ENCODE measurements at regions not wholly inside any gene's neighbourhood (a gene's known extent, or its start where the extent isn't known, plus 50 kb on each side); places are given as distances from the start of the nearest gene placed in this dataset.
"Not testable (repeated sequence)": the region's sequence is repeated elsewhere in the genome, so short reads cannot be mapped to it uniquely, and the experiment has no call there.

DNA sequence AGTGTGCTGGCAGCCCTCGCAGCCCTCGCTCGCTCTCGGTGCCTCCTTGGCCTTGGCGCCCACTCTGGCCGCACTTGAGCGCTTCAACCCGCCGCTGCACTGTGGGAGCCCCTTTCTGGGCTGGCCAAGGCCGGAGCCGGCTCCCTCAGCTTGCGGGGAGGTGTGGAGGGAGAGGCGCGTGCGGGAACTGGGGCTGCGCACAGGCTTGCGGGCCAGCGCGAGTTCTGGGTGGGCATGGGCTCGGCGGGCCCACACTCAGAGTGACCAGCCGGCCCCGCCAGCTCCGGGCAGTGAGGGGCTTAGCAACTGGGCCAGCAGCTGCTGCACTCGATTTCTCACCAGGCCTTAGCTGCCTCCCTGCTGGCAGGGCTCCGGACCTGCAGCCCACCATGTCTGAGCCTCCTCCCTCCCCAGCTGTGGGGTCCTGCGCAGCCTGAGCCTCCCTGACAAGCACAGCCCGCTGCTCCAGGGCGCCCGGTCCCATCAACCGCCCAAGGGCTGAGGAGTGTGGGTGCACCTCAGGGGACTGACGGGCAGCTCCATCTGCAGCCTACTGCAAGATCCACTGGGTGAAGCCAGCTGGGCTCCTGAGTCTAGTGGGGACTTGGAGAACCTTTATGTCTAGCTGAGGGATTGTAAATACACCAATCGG lies 786.0 kb upstream of the SORCS1 start:
- peaks cover 14% of the 10 kb centered on the region for H3K4me1 ChIP-seq (ENCODE audit: insufficient read depth)
- H3K9me3 Mint-ChIP-seq: peaks cover 18% of the 10 kb centered on the region
- not testable (repeated sequence) for H3K9me2 ChIP-seq (ENCODE audit: insufficient read depth); H3K27me3 Mint-ChIP-seq (ENCODE audit: insufficient read depth, low read depth, poor library complexity); ATAC-seq; H3K4me2 ChIP-seq; H3K4me3 ChIP-seq; H3F3A ChIP-seq (replicated peaks; ENCODE audit: low read depth); H3K79me2 ChIP-seq (replicated peaks; ENCODE audit: insufficient read depth); DNase-seq (ENCODE audit: low spot score); H2AFZ ChIP-seq; H3K27ac ChIP-seq (ENCODE audit: low read depth); H3K36me3 ChIP-seq (ENCODE audit: insufficient read depth); H3K27ac Mint-ChIP-seq; H3K27me3 ChIP-seq (ENCODE audit: insufficient read depth); H3K4me3 Mint-ChIP-seq; H4K20me1 ChIP-seq (replicated peaks; ENCODE audit: insufficient read depth)
- peaks cover 11% of the 10 kb centered on the region; the same call in 2 of the 3 replicates for H3K36me3 Mint-ChIP-seq (ENCODE audit: low read depth)
- peaks cover 10% of the 10 kb centered on the region for H3K4me1 Mint-ChIP-seq

DNA sequence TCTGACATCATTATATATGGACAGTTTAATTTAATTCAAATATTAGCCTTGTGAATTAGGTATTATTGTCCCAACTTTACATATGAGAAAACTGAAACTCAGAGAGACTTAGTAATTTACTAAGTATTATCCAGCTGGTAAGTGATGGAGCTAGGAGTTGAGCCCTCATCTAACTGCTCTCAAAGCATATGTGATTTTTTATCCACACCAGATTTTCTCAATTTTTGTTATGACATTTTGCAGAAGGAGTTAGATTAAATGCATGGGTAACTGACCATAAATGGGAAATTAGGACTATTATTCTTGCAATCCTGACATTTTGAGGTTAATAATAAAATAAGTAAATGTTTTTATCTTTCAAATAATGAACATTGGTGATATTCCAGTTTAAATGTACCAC lies 778.3 kb upstream of the SORCS1 start:
- Mint-ChIP-seq H3K36me3 (ENCODE audit: low read depth) (no peaks in the 10 kb centered on the region), H3K9me3 (no peaks in the 10 kb centered on the region), H3K4me1 (no peaks in the 10 kb centered on the region), H3K27me3 (ENCODE audit: insufficient read depth, low read depth, poor library complexity) (no peaks in the 10 kb centered on the region), H3K27ac (no peak overlapping the region), H3K4me3 (no peak overlapping the region)
- TF ChIP-seq ZNF114 (CRISPR knock-in tag; IDR thresholded peaks at IDR 0.05) (no peak), EZH2 (IDR thresholded peaks at IDR 0.05; ENCODE audit: low read depth, unreplicated experiment) (no peak), POLR2AphosphoS5 (IDR thresholded peaks at IDR 0.05; ENCODE audit: low read depth) (no peak), STAT1 (IDR thresholded peaks at IDR 0.05; ENCODE audit: unreplicated experiment) (no peak), EZH2phosphoT487 (IDR thresholded peaks at IDR 0.05; ENCODE audit: unreplicated experiment) (no peak), CREB1 (CRISPR knock-in tag; IDR thresholded peaks at IDR 0.05; ENCODE audit: low read depth) (no peak), NANOG (IDR thresholded peaks at IDR 0.05; ENCODE audit: borderline replicate concordance) (no peak)
- TF ChIP-seq, protein P1, sequence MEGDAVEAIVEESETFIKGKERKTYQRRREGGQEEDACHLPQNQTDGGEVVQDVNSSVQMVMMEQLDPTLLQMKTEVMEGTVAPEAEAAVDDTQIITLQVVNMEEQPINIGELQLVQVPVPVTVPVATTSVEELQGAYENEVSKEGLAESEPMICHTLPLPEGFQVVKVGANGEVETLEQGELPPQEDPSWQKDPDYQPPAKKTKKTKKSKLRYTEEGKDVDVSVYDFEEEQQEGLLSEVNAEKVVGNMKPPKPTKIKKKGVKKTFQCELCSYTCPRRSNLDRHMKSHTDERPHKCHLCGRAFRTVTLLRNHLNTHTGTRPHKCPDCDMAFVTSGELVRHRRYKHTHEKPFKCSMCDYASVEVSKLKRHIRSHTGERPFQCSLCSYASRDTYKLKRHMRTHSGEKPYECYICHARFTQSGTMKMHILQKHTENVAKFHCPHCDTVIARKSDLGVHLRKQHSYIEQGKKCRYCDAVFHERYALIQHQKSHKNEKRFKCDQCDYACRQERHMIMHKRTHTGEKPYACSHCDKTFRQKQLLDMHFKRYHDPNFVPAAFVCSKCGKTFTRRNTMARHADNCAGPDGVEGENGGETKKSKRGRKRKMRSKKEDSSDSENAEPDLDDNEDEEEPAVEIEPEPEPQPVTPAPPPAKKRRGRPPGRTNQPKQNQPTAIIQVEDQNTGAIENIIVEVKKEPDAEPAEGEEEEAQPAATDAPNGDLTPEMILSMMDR (conservative IDR thresholded peaks at IDR 0.05; ENCODE audit: low read depth in 2 of 2): no peak
- no peak for DNase-seq (ENCODE audit: low spot score)
- H3K4me3 ChIP-seq: no peak overlapping the region
- no peak for ATAC-seq
- no peaks in the 10 kb centered on the region for H3K27me3 ChIP-seq (ENCODE audit: insufficient read depth)
- no peaks in the 10 kb centered on the region for H4K20me1 ChIP-seq (replicated peaks; ENCODE audit: insufficient read depth)
- no peaks in the 10 kb centered on the region for H3F3A ChIP-seq (replicated peaks; ENCODE audit: low read depth)
- H3K4me1 ChIP-seq (ENCODE audit: insufficient read depth): no peaks in the 10 kb centered on the region
- no peak overlapping the region for H3K4me2 ChIP-seq
- no peak overlapping the region for H3K27ac ChIP-seq (ENCODE audit: low read depth)
- H2AFZ ChIP-seq: no peak overlapping the region; the same call in 1 of the 2 replicates
- H3K79me2 ChIP-seq (replicated peaks; ENCODE audit: insufficient read depth): no peaks in the 10 kb centered on the region
- H3K36me3 ChIP-seq (ENCODE audit: insufficient read depth): no peaks in the 10 kb centered on the region
- H3K9me2 ChIP-seq (ENCODE audit: insufficient read depth): no peaks in the 10 kb centered on the region

DNA sequence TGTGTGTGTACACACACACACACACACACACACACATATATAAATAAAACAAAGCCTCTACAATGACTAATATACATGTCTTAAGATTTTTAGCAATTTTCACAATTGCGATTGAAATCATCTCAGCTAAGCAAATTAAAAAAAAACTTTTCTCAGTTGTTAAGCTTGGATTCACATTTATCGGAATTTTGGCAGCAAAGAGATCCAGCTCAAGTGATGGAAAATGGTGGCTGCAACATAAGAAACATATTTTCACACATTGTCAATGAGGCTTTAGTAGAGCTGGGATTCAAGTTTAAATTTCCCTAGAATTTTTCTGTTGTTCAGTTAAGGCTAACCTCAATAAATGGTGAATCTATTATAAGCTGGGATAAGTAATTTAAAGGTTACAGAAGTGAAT lies 768.6 kb upstream of the SORCS1 start:
- no peaks in the 10 kb centered on the region for H3K27me3 ChIP-seq (ENCODE audit: insufficient read depth)
- H4K20me1 ChIP-seq (replicated peaks; ENCODE audit: insufficient read depth): no peaks in the 10 kb centered on the region
- no peak for DNase-seq (ENCODE audit: low spot score)
- no peak overlapping the region for H3K4me2 ChIP-seq
- H3K79me2 ChIP-seq (replicated peaks; ENCODE audit: insufficient read depth): no peaks in the 10 kb centered on the region
- no peaks in the 10 kb centered on the region for H3K36me3 ChIP-seq (ENCODE audit: insufficient read depth)
- Mint-ChIP-seq H3K27ac (no peak overlapping the region), H3K27me3 (ENCODE audit: insufficient read depth, low read depth, poor library complexity) (no peaks in the 10 kb centered on the region), H3K4me3 (no peak overlapping the region), H3K36me3 (ENCODE audit: low read depth) (no peaks in the 10 kb centered on the region), H3K4me1 (no peaks in the 10 kb centered on the region), H3K9me3 (no peaks in the 10 kb centered on the region)
- H3K4me3 ChIP-seq: no peak overlapping the region
- H2AFZ ChIP-seq: no peak overlapping the region
- H3F3A ChIP-seq (replicated peaks; ENCODE audit: low read depth): no peaks in the 10 kb centered on the region
- no peak for ATAC-seq
- no peak overlapping the region for H3K27ac ChIP-seq (ENCODE audit: low read depth)
- no peaks in the 10 kb centered on the region for H3K4me1 ChIP-seq (ENCODE audit: insufficient read depth)
- H3K9me2 ChIP-seq (ENCODE audit: insufficient read depth): no peaks in the 10 kb centered on the region
- TF ChIP-seq ZNF114 (CRISPR knock-in tag; IDR thresholded peaks at IDR 0.05): no peak
- TF ChIP-seq, protein P2, sequence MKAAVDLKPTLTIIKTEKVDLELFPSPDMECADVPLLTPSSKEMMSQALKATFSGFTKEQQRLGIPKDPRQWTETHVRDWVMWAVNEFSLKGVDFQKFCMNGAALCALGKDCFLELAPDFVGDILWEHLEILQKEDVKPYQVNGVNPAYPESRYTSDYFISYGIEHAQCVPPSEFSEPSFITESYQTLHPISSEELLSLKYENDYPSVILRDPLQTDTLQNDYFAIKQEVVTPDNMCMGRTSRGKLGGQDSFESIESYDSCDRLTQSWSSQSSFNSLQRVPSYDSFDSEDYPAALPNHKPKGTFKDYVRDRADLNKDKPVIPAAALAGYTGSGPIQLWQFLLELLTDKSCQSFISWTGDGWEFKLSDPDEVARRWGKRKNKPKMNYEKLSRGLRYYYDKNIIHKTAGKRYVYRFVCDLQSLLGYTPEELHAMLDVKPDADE (IDR thresholded peaks at IDR 0.05): no peak
- TF ChIP-seq JUNB (IDR thresholded peaks at IDR 0.05; ENCODE audit: unreplicated experiment): no peak
- TF ChIP-seq NANOG (IDR thresholded peaks at IDR 0.05; ENCODE audit: borderline replicate concordance): no peak
- TF ChIP-seq, protein P3, sequence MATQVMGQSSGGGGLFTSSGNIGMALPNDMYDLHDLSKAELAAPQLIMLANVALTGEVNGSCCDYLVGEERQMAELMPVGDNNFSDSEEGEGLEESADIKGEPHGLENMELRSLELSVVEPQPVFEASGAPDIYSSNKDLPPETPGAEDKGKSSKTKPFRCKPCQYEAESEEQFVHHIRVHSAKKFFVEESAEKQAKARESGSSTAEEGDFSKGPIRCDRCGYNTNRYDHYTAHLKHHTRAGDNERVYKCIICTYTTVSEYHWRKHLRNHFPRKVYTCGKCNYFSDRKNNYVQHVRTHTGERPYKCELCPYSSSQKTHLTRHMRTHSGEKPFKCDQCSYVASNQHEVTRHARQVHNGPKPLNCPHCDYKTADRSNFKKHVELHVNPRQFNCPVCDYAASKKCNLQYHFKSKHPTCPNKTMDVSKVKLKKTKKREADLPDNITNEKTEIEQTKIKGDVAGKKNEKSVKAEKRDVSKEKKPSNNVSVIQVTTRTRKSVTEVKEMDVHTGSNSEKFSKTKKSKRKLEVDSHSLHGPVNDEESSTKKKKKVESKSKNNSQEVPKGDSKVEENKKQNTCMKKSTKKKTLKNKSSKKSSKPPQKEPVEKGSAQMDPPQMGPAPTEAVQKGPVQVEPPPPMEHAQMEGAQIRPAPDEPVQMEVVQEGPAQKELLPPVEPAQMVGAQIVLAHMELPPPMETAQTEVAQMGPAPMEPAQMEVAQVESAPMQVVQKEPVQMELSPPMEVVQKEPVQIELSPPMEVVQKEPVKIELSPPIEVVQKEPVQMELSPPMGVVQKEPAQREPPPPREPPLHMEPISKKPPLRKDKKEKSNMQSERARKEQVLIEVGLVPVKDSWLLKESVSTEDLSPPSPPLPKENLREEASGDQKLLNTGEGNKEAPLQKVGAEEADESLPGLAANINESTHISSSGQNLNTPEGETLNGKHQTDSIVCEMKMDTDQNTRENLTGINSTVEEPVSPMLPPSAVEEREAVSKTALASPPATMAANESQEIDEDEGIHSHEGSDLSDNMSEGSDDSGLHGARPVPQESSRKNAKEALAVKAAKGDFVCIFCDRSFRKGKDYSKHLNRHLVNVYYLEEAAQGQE (IDR thresholded peaks at IDR 0.05; ENCODE audit: unreplicated experiment): no peak
- TF ChIP-seq, protein P1 (conservative IDR thresholded peaks at IDR 0.05; ENCODE audit: low read depth in 2 of 2): no peak
- TF ChIP-seq CREB1 (CRISPR knock-in tag; IDR thresholded peaks at IDR 0.05; ENCODE audit: low read depth): no peak

Data from GM23338 (cell line).